ENCODE measurements at regions not wholly inside any gene's neighbourhood (a gene's known extent, or its start where the extent isn't known, plus 50 kb on each side); places are given as distances from the start of the nearest gene placed in this dataset.

GRCh38 chr2:240340361-240340761 lies 95.1 kb upstream of the GPC1 start:
- no peaks in the 10 kb centered on the region for H3K9me3 Mint-ChIP-seq (ENCODE audit: unreplicated experiment)
- DNase-seq (ENCODE audit: low spot score), result no peak
- no peak for TF ChIP-seq CTCF (IDR thresholded peaks at IDR 0.05; ENCODE audit: unreplicated experiment)
- H3K27me3 Mint-ChIP-seq (ENCODE audit: unreplicated experiment), result peaks cover 3% of the 10 kb centered on the region
- H3K36me3 Mint-ChIP-seq (ENCODE audit: low read depth, unreplicated experiment), result no peaks in the 10 kb centered on the region
- no peak overlapping the region for H3K4me3 Mint-ChIP-seq (ENCODE audit: unreplicated experiment)
- H3K4me1 Mint-ChIP-seq (ENCODE audit: unreplicated experiment), result no peaks in the 10 kb centered on the region
- no peak overlapping the region for H3K27ac Mint-ChIP-seq (ENCODE audit: unreplicated experiment)

- Mint-ChIP-seq H3K27me3 (ENCODE audit: unreplicated experiment) (peaks cover 3% of the 10 kb centered on the region), H3K36me3 (ENCODE audit: low read depth, unreplicated experiment) (no peaks in the 10 kb centered on the region), H3K4me1 (ENCODE audit: unreplicated experiment) (no peaks in the 10 kb centered on the region), H3K4me3 (ENCODE audit: unreplicated experiment) (no peak overlapping the region), H3K27ac (ENCODE audit: unreplicated experiment) (no peak overlapping the region), H3K9me3 (ENCODE audit: unreplicated experiment) (no peaks in the 10 kb centered on the region)
- DNase-seq (ENCODE audit: low spot score), result no peak
- no peak for TF ChIP-seq CTCF (IDR thresholded peaks at IDR 0.05; ENCODE audit: unreplicated experiment)
Observed at GRCh38 chr2:240341064-240341463, 94.4 kb upstream of the GPC1 start.

- no peaks in the 10 kb centered on the region for H3K36me3 Mint-ChIP-seq (ENCODE audit: low read depth, unreplicated experiment)
- no peaks in the 10 kb centered on the region for H3K9me3 Mint-ChIP-seq (ENCODE audit: unreplicated experiment)
- no peaks in the 10 kb centered on the region for H3K4me1 Mint-ChIP-seq (ENCODE audit: unreplicated experiment)
- no peak for DNase-seq (ENCODE audit: low spot score)
- H3K27me3 Mint-ChIP-seq (ENCODE audit: unreplicated experiment), result peaks cover 3% of the 10 kb centered on the region
- H3K27ac Mint-ChIP-seq (ENCODE audit: unreplicated experiment), result no peak overlapping the region
- TF ChIP-seq CTCF (IDR thresholded peaks at IDR 0.05; ENCODE audit: unreplicated experiment), result no peak
- no peak overlapping the region for H3K4me3 Mint-ChIP-seq (ENCODE audit: unreplicated experiment)
Observed at GRCh38 chr2:240343548-240343947, 91.9 kb upstream of the GPC1 start.

- no peaks in the 10 kb centered on the region for H3K4me1 Mint-ChIP-seq (ENCODE audit: unreplicated experiment)
- no peak overlapping the region for H3K27ac Mint-ChIP-seq (ENCODE audit: unreplicated experiment)
- H3K9me3 Mint-ChIP-seq (ENCODE audit: unreplicated experiment), result no peaks in the 10 kb centered on the region
- H3K36me3 Mint-ChIP-seq (ENCODE audit: low read depth, unreplicated experiment), result no peaks in the 10 kb centered on the region
- H3K4me3 Mint-ChIP-seq (ENCODE audit: unreplicated experiment), result no peak overlapping the region
- no peak for DNase-seq (ENCODE audit: low spot score)
- H3K27me3 Mint-ChIP-seq (ENCODE audit: unreplicated experiment), result peaks cover 3% of the 10 kb centered on the region
- TF ChIP-seq CTCF (IDR thresholded peaks at IDR 0.05; ENCODE audit: unreplicated experiment), result no peak
Observed at GRCh38 chr2:240344904-240345303, 90.6 kb upstream of the GPC1 start.

- H3K36me3 Mint-ChIP-seq (ENCODE audit: low read depth, unreplicated experiment), result no peaks in the 10 kb centered on the region
- no peak for DNase-seq (ENCODE audit: low spot score)
- TF ChIP-seq CTCF (IDR thresholded peaks at IDR 0.05; ENCODE audit: unreplicated experiment), result no peak
- no peaks in the 10 kb centered on the region for H3K9me3 Mint-ChIP-seq (ENCODE audit: unreplicated experiment)
- no peak overlapping the region for H3K27ac Mint-ChIP-seq (ENCODE audit: unreplicated experiment)
- H3K4me3 Mint-ChIP-seq (ENCODE audit: unreplicated experiment), result no peak overlapping the region
- peaks cover 3% of the 10 kb centered on the region for H3K27me3 Mint-ChIP-seq (ENCODE audit: unreplicated experiment)
- H3K4me1 Mint-ChIP-seq (ENCODE audit: unreplicated experiment), result no peaks in the 10 kb centered on the region
Observed at GRCh38 chr2:240346015-240346752, 89.3 kb upstream of the GPC1 start.
